HepG2 (cell line): ENCODE measurements at regions not wholly inside any gene's neighbourhood (a gene's known extent, or its start where the extent isn't known, plus 50 kb on each side); places are given as distances from the start of the nearest gene placed in this dataset.

Source experiments
- ATAC-seq: fragments of 200-7000 bp; cut with Tn5 transposase; 3 replicates; pipeline ENCODE4 v1.9.1; 2020; ENCODE audit warnings: mild to moderate bottlenecking, moderate library complexity
- BruUV-seq: library from RNA; stranded (reverse); fragments of 400-500 nt; replicated peaks from 2 replicates; lab custom pipeline; 2021; lab: Mats Ljungman, UMichigan
- CTCF ChIA-PET: fragments of 300-600 bp; formaldehyde crosslinking; extraction: SDS; loops from one replicate; lab custom pipeline; 2021; ENCODE audit warnings: low total read pairs, inconsistent platforms, low intra/inter-chr PET ratio; lab: Yijun Ruan, JAX
- POLR2A ChIA-PET: fragments of 350-600 bp; sonication (Branson Sonifier 250); formaldehyde crosslinking; loops from one replicate; lab custom pipeline; 2020; ENCODE audit warnings: antibody characterized with exemption, inconsistent platforms; lab: Yijun Ruan, JAX
- DNase-seq: peaks from one replicate; pipeline ENCODE4 v3.0.0-alpha.2; 2015; ENCODE audit warnings: low spot score
- FAIRE-seq: peaks from 3 replicates; lab custom pipeline; 2011; peaks lifted over from hg19 to GRCh38; lab: Jason Lieb, UNC
- H2AFZ ChIP-seq: one replicate; pipeline ENCODE4 v1.6.1; 2011; ENCODE audit warnings: low read length, inconsistent platforms
- H3K27ac ChIP-seq: fragments of 300-600 bp; 3 replicates; pipeline ENCODE4 v1.8.0; 2011; ENCODE audit warnings: mixed run types, mild to moderate bottlenecking, mixed read lengths, low read length, inconsistent platforms; ENCODE audit not compliant: insufficient read depth; ENCODE audit errors: extremely low read length
- H3K27me3 ChIP-seq, 2 experiments: fragments of 200-600 bp in 1 of 2; 2 replicates in 1 of 2; 3 replicates in 1 of 2; pipeline versions ENCODE4 v1.6.0 to v1.8.0; 2011; ENCODE audit warnings: low read length in 2 of 2, mild to moderate bottlenecking in 2 of 2, moderate library complexity in 2 of 2, inconsistent platforms in 1 of 2; ENCODE audit not compliant: insufficient read depth in 2 of 2, control insufficient read depth in 1 of 2
- H3K36me3 ChIP-seq, 2 experiments: fragments of 200-600 bp in 1 of 2; replicated peaks in 1 of 2; 2 replicates in 1 of 2; 3 replicates in 1 of 2; pipeline versions ENCODE4 v1.5.1 to v1.8.0; 2011; ENCODE audit warnings: low read length in 2 of 2, inconsistent platforms in 1 of 2; ENCODE audit not compliant: insufficient read depth in 2 of 2, control insufficient read depth in 1 of 2
- H3K4me1 ChIP-seq: 2 replicates; pipeline ENCODE4 v1.5.1; 2012; ENCODE audit warnings: low read length, inconsistent platforms; ENCODE audit not compliant: insufficient read depth
- H3K4me2 ChIP-seq: 2 replicates; pipeline ENCODE4 v1.6.0; 2011; ENCODE audit warnings: low read depth, low read length, inconsistent platforms
- H3K4me3 ChIP-seq, 3 experiments: fragments of 200-600 bp in 1 of 3; sonication (generic), shearing (Covaris generic) in 1 of 3; replicated peaks in 1 of 3; 2 replicates each; pipeline ENCODE4 v1.5.1; 2011 to 2016; ENCODE audit warnings: low read length in 3 of 3, inconsistent platforms in 2 of 3, low read depth in 2 of 3, mild to moderate bottlenecking in 2 of 3, control low read depth in 1 of 3, mixed read lengths in 1 of 3; ENCODE audit not compliant: insufficient read depth in 1 of 3
- H3K79me2 ChIP-seq: one replicate; pipeline ENCODE4 v1.6.1; 2011; ENCODE audit warnings: low read length, inconsistent platforms; ENCODE audit not compliant: insufficient read depth
- H3K9ac ChIP-seq: 2 replicates; pipeline ENCODE4 v1.6.0; 2011; ENCODE audit warnings: mild to moderate bottlenecking, low read depth, low read length, inconsistent platforms; ENCODE audit not compliant: insufficient read depth
- H3K9me3 ChIP-seq: 2 replicates; pipeline ENCODE4 v1.5.1; 2012; ENCODE audit warnings: mild to moderate bottlenecking, low read length
- H4K20me1 ChIP-seq: 2 replicates; pipeline ENCODE4 v1.6.0; 2011; ENCODE audit warnings: inconsistent platforms, mild to moderate bottlenecking, low read length, moderate library complexity; ENCODE audit not compliant: insufficient read depth
- AGO2 ChIP-seq: fragments of 200-400 bp; formaldehyde crosslinking; optimal IDR thresholded peaks from 2 replicates; pipeline ENCODE3; 2017; ENCODE audit warnings: mild to moderate bottlenecking, low read depth, low read length, moderate library complexity
- ATRX ChIP-seq: sonication (generic); formaldehyde crosslinking; IDR thresholded peaks from 2 replicates; pipeline ENCODE4 v1.4.0; 2020; ENCODE audit warnings: missing genetic modification reagents, borderline replicate concordance
- CCDC6 ChIP-seq: sonication (generic); formaldehyde crosslinking; IDR thresholded peaks from 2 replicates; pipeline ENCODE4 v1.8.1; 2022; ENCODE audit warnings: mild to moderate bottlenecking, missing genetic modification reagents, moderate library complexity
- DR1 ChIP-seq: sonication (generic); formaldehyde crosslinking; IDR thresholded peaks from 2 replicates; pipeline ENCODE4 v1.8.0; 2021; ENCODE audit warnings: mild to moderate bottlenecking, missing genetic modification reagents, inconsistent platforms
- GPN1 ChIP-seq: sonication (generic); formaldehyde crosslinking; IDR thresholded peaks from 2 replicates; pipeline ENCODE4 v1.5.1; 2020; ENCODE audit warnings: missing genetic modification reagents, borderline replicate concordance
- PHF5A ChIP-seq: IDR thresholded peaks from one replicate; pipeline ENCODE4 v1.6.1; 2018; ENCODE audit warnings: low read depth, missing genetic modification reagents; ENCODE audit not compliant: unreplicated experiment
- TEAD3 ChIP-seq: optimal IDR thresholded peaks from 2 replicates; pipeline ENCODE3; 2016; ENCODE audit warnings: borderline replicate concordance
- ZMYM4 ChIP-seq: sonication (generic); formaldehyde crosslinking; IDR thresholded peaks from 2 replicates; pipeline ENCODE4 v1.8.1; 2023; ENCODE audit warnings: mild to moderate bottlenecking, missing genetic modification reagents
- ZNF713 ChIP-seq: sonication (generic); formaldehyde crosslinking; IDR thresholded peaks from 2 replicates; pipeline ENCODE4 v1.4.0; 2020; ENCODE audit warnings: mild to moderate bottlenecking, missing genetic modification reagents
- ZSCAN31 ChIP-seq: sonication (generic); formaldehyde crosslinking; IDR thresholded peaks from 2 replicates; pipeline ENCODE4 v1.5.0; 2020; ENCODE audit warnings: low read depth, mild to moderate bottlenecking, missing genetic modification reagents
- WGBS: methylation state at CpG from one replicate; pipeline ENCODE4 v1.1.6; 2017; ENCODE audit warnings: low lambda C conversion rate; 5-methylcytosine and 5-hydroxymethylcytosine counted together
- in situ Hi-C: cut with HindIII; loops from 2 replicates; pipeline ENCODE4 v1.10.0; 2017; ENCODE audit warnings: low pct_unique_long_range_greater_than_20kb; ENCODE audit not compliant: extremely low pct_ligation_motif_present
- intact Hi-C: fragments of 100-400 bp; cut with micrococcal nuclease; formaldehyde crosslinking; loops from one replicate; pipeline ENCODE4 v1.10.0; 2022; ENCODE audit not compliant: unreplicated experiment
- TF ChIP-seq, protein P1 (sequence below): IDR thresholded peaks from 2 replicates; pipeline ENCODE4 v1.6.1; 2016; ENCODE audit warnings: missing genetic modification reagents, missing compliant biosample characterization
- TF ChIP-seq, protein P2 (sequence below): sonication (generic); formaldehyde crosslinking; IDR thresholded peaks from 2 replicates; pipeline ENCODE4 v1.5.0; 2020; ENCODE audit warnings: missing genetic modification reagents, mild to moderate bottlenecking, borderline replicate concordance
- TF ChIP-seq, protein P3 (sequence below): sonication (generic); formaldehyde crosslinking; IDR thresholded peaks from 2 replicates; pipeline ENCODE4 v1.4.0; 2020; ENCODE audit warnings: mild to moderate bottlenecking, missing genetic modification reagents

DNA sequence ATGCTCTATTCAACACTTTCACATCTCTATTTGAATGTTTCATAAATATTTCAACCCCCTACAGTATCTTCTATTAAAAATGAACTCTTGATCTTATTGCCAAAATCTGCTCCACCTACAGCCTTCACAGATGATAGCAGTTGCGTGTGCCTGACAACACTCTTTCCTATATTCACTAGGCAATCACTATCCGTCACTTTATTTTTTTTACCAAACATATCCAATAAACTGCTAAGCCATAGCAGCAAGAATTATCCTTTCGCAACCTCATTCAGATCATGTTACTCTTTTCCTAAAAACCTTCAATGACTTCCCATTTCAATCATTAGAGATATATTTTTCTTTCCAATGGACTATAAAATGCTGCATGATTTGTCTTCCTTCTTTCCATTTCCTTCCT is 629.8 kb upstream of the PCDH9 start:
- Histone ChIP-seq H3K27ac (no peak overlapping the region), H3K4me1 (no peaks in the 10 kb centered on the region), H3K36me3 (no peaks in the 10 kb centered on the region), H3K9me3 (no peaks in the 10 kb centered on the region), H3K27me3 (no peaks in the 10 kb centered on the region), H2AFZ (no peak overlapping the region), H3K79me2 (no peaks in the 10 kb centered on the region)
- in situ Hi-C loops: no loop called here
- FAIRE-seq: no peak
- no TSS peak for BruUV-seq
- DNase-seq: no peak
- POLR2A ChIA-PET: no interaction called here
- TF ChIP-seq PHF5A: no peak
- TF ChIP-seq, protein P1, sequence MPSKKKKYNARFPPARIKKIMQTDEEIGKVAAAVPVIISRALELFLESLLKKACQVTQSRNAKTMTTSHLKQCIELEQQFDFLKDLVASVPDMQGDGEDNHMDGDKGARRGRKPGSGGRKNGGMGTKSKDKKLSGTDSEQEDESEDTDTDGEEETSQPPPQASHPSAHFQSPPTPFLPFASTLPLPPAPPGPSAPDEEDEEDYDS (CRISPR knock-in tag): no peak
- TF ChIP-seq ZMYM4: no peak
- TF ChIP-seq, protein P2, sequence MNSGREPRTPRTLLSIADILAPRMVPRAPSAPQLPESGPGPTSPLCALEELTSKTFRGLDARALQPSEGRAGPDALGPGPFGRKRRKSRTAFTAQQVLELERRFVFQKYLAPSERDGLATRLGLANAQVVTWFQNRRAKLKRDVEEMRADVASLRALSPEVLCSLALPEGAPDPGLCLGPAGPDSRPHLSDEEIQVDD (CRISPR knock-in tag): no peak
- TF ChIP-seq TEAD3: no peak
- TF ChIP-seq, protein P3, sequence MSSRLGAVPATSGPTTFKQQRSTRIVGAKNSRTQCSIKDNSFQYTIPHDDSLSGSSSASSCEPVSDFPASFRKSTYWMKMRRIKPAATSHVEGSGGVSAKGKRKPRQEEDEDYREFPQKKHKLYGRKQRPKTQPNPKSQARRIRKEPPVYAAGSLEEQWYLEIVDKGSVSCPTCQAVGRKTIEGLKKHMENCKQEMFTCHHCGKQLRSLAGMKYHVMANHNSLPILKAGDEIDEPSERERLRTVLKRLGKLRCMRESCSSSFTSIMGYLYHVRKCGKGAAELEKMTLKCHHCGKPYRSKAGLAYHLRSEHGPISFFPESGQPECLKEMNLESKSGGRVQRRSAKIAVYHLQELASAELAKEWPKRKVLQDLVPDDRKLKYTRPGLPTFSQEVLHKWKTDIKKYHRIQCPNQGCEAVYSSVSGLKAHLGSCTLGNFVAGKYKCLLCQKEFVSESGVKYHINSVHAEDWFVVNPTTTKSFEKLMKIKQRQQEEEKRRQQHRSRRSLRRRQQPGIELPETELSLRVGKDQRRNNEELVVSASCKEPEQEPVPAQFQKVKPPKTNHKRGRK (CRISPR knock-in tag): no peak
- TF ChIP-seq ZSCAN31 (CRISPR knock-in tag): no peak
- TF ChIP-seq DR1: no peak
- no peak for TF ChIP-seq ATRX (CRISPR knock-in tag)
- no peak for TF ChIP-seq AGO2
- TF ChIP-seq ZNF713 (CRISPR knock-in tag): no peak
- TF ChIP-seq CCDC6 (CRISPR knock-in tag): no peak
- TF ChIP-seq GPN1 (CRISPR knock-in tag): no peak
- TF ChIP-seq, all 625 proteins: peak for 0
- H4K20me1 ChIP-seq: no peaks in the 10 kb centered on the region
- CTCF ChIA-PET: no interaction called here
- WGBS: 27% methylated on average over 3 of the region's 3 CpGs
- intact Hi-C loops: no loop called here
- no peak overlapping the region for H3K4me2 ChIP-seq
- no peak overlapping the region for H3K4me3 ChIP-seq
- ATAC-seq: no peak
- no peak overlapping the region for H3K9ac ChIP-seq
